ENCODE measurements at regions not wholly inside any gene's neighbourhood (a gene's known extent, or its start where the extent isn't known, plus 50 kb on each side); places are given as distances from the start of the nearest gene placed in this dataset.

DNA sequence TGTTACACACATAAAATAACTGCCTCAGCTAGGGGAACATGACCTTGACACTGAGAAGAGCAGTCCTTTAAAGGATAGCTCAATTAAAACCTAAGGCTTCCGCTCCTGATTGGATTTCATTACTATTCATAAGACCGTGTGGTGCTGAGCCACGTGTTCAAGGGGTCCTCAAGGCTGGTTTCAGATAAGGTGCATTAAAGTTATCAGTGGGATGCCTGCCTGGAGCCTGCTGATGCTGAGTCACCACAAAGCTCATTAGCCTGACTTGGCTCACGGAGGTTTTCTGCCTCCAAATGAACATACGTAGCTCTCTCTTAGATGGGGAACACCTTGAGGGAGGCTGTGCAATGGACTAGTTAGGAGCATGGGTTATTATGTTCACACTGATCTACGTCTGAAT, 518.9 kb downstream of the TDRD15 start:
- DNase-seq (ENCODE audit: low read depth, low spot score), result no peak
- TF ChIP-seq, protein P1, sequence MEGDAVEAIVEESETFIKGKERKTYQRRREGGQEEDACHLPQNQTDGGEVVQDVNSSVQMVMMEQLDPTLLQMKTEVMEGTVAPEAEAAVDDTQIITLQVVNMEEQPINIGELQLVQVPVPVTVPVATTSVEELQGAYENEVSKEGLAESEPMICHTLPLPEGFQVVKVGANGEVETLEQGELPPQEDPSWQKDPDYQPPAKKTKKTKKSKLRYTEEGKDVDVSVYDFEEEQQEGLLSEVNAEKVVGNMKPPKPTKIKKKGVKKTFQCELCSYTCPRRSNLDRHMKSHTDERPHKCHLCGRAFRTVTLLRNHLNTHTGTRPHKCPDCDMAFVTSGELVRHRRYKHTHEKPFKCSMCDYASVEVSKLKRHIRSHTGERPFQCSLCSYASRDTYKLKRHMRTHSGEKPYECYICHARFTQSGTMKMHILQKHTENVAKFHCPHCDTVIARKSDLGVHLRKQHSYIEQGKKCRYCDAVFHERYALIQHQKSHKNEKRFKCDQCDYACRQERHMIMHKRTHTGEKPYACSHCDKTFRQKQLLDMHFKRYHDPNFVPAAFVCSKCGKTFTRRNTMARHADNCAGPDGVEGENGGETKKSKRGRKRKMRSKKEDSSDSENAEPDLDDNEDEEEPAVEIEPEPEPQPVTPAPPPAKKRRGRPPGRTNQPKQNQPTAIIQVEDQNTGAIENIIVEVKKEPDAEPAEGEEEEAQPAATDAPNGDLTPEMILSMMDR (IDR thresholded peaks at IDR 0.05; ENCODE audit: insufficient read depth, low read length, missing control alignments), result no peak
- no peak overlapping the region for H3K4me3 ChIP-seq (ENCODE audit: low read depth, low read length)
- ChIA-PET CTCF (no interaction called here), POLR2A (no interaction called here)

DNA sequence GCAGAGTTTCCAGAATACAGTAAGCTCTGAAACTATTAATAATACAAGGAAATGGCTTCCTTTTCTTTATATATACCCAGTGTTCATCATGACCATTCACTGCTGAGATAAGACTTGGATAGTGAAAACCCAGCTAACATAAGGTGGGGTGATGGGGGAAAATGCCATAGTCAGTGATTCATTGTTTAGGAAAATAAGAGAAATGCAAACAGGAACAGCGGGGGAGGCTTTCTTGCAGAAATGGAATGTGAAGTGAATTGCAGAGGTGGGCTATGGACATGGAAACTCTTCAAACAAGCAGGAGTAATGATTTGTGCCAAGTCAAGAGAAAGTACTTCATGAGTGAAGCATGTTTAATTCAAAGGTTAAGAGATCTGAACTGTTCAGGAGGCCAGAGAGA, 519.4 kb downstream of the TDRD15 start:
- DNase-seq (ENCODE audit: low read depth, low spot score), result no peak
- TF ChIP-seq, protein P1 (IDR thresholded peaks at IDR 0.05; ENCODE audit: insufficient read depth, low read length, missing control alignments), result no peak
- POLR2A ChIA-PET, result no interaction called here
- no peak overlapping the region for H3K4me3 ChIP-seq (ENCODE audit: low read depth, low read length)
- CTCF ChIA-PET, result no interaction called here

DNA sequence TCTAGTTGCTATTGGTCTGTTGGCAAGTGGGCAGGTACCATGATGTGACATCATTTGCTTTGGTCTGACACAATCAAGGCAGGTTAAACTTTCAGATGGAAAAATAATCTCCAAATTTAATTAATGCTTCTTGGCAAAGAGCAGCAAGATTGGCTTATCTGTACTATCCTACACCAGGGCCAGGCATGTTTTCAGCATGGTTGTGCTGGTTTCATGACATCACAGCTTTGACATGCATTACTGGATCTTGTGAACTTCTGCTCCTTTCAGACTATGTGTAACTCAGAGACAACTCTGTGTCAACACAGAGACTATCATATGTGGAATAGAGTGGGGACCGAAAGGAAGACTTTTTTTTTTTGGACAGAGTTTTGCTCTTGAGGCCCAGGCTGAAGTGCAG, 520.5 kb downstream of the TDRD15 start:
- TF ChIP-seq, protein P1 (IDR thresholded peaks at IDR 0.05; ENCODE audit: insufficient read depth, low read length, missing control alignments), result no peak
- CTCF ChIA-PET, result no interaction called here
- no peak overlapping the region for H3K4me3 ChIP-seq (ENCODE audit: low read depth, low read length)
- POLR2A ChIA-PET, result no interaction called here
- DNase-seq (ENCODE audit: low read depth, low spot score), result no peak

DNA sequence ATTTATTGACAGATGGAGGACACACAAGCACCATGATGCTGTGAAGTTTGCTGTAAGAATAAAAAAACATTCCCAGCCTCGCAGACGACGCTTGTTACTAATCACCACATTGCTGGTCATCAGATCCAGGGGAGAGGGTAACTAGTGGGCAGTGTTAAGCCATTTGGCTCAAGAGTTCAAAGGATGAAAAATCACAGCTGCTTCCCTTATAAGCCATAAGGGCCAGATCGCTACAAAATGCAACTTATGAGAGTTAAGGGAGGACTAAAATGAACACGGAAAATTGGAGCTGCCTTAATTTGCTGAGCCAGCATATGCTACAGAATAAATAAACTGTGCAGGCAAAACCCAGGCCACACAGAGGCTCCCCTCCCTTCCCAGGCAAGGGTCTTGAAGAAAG, 522.6 kb downstream of the TDRD15 start:
- no peak overlapping the region for H3K4me3 ChIP-seq (ENCODE audit: low read depth, low read length)
- TF ChIP-seq, protein P1 (IDR thresholded peaks at IDR 0.05; ENCODE audit: insufficient read depth, low read length, missing control alignments), result no peak
- ChIA-PET CTCF (no interaction called here), POLR2A (no interaction called here)
- no peak for DNase-seq (ENCODE audit: low read depth, low spot score)

DNA sequence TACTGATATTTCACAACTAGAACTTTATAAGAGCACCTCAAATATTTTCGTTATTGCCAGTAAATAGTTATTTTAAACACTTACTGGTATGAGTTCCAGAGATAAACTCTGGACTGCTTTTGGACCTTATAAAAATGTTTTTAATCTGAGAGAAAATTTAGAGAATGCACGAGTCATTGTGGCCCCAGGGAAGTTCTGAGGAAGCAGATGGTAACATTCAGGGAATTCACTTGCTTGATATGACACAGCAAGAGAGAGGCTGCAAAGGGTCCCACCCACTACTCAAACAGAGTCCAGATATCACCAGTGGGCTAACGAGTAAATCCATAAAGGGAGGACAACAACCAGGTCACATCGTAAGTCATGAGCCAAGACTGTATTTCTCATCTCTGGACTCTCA, 526.8 kb downstream of the TDRD15 start:
- DNase-seq (ENCODE audit: low read depth, low spot score), result no peak
- CTCF ChIA-PET, result no interaction called here
- TF ChIP-seq, protein P1 (IDR thresholded peaks at IDR 0.05; ENCODE audit: insufficient read depth, low read length, missing control alignments), result no peak
- H3K4me3 ChIP-seq (ENCODE audit: low read depth, low read length), result no peak overlapping the region
- POLR2A ChIA-PET, result no interaction called here

DNA sequence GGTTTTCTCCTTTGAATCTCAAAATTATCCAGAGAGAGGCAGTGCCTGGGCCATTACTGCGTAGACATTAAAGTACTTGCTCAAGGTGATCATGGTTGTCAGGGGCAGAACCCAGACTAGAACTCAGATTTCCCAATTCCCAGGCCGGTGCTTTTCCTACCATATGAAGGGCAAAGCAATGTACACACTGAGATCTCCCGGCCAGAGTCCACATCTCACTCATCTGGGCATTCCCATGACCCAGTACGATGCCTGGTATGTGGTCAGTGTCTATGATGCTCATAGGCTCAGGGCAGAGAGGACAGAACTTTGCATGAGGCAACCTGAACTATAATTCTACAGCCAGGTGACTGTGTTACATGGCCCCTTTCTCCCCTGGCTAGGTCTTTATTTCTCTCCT, 531.4 kb downstream of the TDRD15 start:
- DNase-seq (ENCODE audit: low read depth, low spot score), result no peak
- H3K4me3 ChIP-seq (ENCODE audit: low read depth, low read length), result no peak overlapping the region
- CTCF ChIA-PET, result no interaction called here
- POLR2A ChIA-PET, result no interaction called here
- TF ChIP-seq, protein P1 (IDR thresholded peaks at IDR 0.05; ENCODE audit: insufficient read depth, low read length, missing control alignments), result no peak

Measured in AG04449 (cell line).